HG03354 (cell line): ENCODE measurements at regions not wholly inside any gene's neighbourhood (a gene's known extent, or its start where the extent isn't known, plus 50 kb on each side); places are given as distances from the start of the nearest gene placed in this dataset.
A peak's percentile ranks its signal among the peaks of the same experiment; 100 is the strongest.
"Not testable (repeated sequence)": the region's sequence is repeated elsewhere in the genome, so short reads cannot be mapped to it uniquely, and the experiment has no call there.

Experiments used
- ATAC-seq: cut with Tn5 transposase; IDR thresholded peaks from one replicate; pipeline ENCODE4 v1.9.1; 2021; ENCODE audit warnings: mild to moderate bottlenecking; ENCODE audit not compliant: unreplicated experiment, poor library complexity, severe bottlenecking

DNA sequence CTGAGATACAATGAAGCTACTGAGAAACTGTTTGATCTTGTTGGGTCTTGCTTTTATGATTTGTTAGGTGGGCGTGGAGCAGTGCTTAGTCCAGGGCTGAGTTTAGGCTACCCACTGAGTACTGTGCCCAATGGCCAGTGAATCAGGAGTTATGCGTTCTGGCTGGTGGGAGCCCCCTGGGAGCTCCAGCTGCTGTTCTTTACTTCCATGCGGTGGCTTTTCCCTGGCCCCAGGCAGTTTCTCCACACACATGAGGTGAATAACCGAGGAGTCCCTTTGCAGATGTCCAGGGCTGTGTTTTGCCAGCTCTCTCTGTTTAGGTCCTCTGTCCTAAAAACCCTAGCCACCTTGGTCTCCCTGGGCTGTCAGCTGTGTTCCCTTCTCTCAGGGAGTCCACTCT, 106.5 kb downstream of the KLF13 start:
- no peak for ATAC-seq

DNA sequence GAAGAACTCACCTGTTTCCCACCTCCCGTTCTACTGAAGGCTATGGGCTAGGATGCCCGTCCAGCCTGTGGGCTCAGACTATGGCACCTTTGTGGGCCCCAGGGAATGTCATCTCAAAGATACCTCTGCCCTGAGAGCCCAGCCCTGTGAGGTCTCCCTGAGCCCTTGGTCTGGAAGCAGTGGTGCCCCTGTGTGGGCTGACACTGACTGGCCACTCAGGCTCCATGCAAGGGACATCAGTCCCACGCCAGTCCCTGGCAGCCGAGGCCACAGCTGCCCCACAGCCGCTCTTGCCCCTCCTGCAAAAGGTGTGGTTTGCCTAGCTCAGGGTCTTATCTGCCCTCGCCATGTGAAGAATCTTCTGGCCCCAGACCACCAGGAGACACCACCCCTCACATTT, 106.9 kb downstream of the KLF13 start:
- ATAC-seq = no peak

- no peak for ATAC-seq
Measured at GRCh38 chr15:31434275-31434587, 107.6 kb downstream of the KLF13 start.

GRCh38 chr15:31434588-31435260, 108.1 kb downstream of the KLF13 start:
- peak; percentile 57 for ATAC-seq

DNA sequence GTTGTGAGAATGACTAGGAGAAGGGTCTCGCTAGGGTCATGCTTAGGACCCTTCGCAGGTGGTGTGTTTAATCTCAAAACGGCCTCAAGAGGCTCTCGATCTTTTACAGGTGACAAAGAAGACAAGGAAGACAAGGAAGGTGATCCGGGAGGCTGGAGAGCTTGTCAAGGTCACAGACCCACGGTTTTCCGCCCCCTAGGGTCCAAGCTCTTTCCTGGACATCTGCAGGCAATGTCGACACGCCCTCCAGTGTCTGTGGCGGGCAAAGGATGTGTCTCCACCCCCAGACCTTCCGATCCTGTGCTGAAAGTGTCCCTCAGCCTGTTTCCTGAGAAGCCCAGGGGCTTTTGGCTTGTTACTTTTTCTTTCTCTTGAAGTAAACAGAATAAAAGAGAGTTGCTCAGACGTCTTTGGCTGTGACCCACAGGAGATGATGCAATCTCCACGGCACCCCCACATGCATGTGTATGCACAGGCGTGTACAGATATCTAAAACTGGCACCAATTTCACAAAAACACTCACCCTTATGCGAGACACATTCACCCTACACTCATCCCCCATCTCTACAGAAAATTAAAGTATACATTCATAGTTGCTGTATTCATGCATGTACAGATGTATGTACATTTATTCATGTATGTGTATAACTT, 108.8 kb downstream of the KLF13 start:
- ATAC-seq = peak; percentile 69

GRCh38 chr15:31435912-31436628, 109.4 kb downstream of the KLF13 start:
- no peak for ATAC-seq

DNA sequence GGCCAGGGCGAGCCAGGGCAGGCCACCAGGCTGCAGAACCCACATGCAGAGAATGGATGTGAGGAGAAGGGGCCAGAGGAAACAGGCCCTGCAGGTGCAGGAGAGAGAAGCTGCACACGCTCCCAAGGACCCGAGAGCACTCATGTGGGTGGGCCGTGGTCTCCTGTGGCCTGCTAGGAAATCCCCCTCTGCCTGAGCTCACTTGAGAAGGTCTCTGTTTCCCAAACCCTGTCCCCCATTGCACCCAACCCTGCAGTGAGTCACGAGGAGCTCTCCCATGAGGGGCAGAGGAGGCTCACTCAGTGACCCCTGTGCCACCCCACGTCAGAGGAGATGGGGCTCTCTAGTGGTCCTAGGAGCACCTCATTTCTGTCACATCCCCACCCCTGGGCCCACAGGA, 111.1 kb downstream of the KLF13 start:
- peak; percentile 25 for ATAC-seq

- ATAC-seq = no peak
Measured at GRCh38 chr15:31438601-31439265, 112.1 kb downstream of the KLF13 start.

GRCh38 chr15:31439328-31439727, 112.7 kb downstream of the KLF13 start:
- ATAC-seq = no peak

GRCh38 chr15:31440216-31440615, 113.6 kb downstream of the KLF13 start:
- ATAC-seq = not testable (repeated sequence)

DNA sequence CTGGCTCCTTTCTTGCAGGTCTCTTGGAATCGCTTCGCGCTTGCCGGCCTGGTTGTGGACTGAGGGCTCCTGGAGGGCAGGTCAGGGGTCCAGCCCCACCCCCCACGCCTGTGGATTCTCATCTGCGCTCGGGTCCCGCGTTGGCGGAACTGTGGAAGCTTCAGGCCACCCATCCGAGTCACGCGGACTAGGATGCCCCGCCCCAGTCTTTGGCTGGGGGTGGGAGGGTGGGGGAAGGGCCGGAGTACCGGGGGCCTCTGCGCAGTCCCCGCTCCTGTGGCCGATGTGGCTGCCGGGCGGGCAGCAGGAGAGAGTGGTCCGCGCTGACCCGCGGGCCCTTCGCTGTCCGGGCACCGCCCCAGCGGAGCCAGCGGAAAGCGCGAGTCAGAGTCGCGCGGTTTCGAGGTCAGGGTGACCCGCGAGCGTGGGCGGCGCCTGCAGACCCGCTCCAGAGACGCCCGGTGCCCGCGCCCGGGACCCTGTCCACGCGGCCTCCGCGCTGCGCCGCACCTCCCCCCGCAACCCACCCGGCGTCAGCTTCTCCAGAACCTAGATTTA, 114.2 kb downstream of the KLF13 start:
- no peak for ATAC-seq

GRCh38 chr15:31442226-31442625, 115.6 kb downstream of the KLF13 start:
- ATAC-seq = no peak

GRCh38 chr15:31442699-31443111, 116.1 kb downstream of the KLF13 start:
- no peak for ATAC-seq

DNA sequence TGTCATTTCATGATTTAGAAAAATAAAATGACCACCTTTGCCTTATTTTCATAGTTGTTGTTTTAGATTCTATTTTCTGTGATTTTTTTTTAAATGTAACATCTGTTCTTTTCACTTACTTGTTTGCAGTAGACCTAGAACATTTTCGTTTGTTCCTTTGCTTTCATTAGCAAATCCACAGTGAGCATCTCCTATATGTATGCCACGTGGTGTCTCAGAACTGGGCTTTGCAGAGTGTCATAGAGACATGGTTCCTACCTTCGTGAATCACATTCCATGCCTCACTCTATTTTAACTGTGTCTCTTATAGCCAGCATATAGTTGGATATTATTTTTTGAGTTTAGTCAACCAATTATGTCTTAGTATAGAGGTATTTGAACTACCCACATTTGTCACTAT, 118.2 kb downstream of the KLF13 start:
- no peak for ATAC-seq

DNA sequence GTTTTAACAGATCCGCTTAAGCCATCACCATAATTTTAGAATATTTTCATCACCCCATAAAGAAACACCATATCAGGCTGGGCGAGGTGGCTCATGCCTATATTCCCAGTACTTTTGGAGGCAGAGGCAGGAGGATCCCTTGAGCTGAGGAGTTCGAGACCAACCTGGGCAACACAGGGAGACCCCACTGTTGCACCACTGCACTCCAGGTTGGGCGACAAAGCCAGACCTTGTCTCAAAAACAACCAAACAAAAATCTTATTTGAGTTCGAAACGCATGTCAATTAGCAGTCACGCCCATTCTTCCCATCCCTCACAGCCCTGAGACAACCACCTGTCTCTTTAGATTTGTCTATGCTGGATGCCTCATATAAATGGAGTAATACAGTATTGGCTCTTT, 119.9 kb downstream of the KLF13 start:
- ATAC-seq = no peak

GRCh38 chr15:31447931-31448634, 121.4 kb downstream of the KLF13 start:
- no peak for ATAC-seq

DNA sequence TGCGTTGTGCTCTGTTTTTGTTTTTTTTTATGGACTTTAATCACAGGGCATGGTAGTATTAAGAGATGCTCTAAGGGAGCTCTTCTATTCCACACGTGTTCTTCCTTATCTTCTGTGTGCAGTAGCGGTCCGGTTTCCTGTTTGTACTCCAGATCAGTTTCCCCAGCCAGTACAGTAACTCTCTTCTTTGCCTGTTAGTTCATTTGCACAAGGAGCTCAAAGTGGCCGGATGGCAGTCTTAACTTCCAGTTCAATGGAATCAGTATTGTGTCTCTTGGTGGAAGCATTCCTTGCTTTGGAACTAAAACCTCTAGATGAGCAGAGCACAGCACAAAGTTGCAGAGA, 122.0 kb downstream of the KLF13 start:
- no peak for ATAC-seq

DNA sequence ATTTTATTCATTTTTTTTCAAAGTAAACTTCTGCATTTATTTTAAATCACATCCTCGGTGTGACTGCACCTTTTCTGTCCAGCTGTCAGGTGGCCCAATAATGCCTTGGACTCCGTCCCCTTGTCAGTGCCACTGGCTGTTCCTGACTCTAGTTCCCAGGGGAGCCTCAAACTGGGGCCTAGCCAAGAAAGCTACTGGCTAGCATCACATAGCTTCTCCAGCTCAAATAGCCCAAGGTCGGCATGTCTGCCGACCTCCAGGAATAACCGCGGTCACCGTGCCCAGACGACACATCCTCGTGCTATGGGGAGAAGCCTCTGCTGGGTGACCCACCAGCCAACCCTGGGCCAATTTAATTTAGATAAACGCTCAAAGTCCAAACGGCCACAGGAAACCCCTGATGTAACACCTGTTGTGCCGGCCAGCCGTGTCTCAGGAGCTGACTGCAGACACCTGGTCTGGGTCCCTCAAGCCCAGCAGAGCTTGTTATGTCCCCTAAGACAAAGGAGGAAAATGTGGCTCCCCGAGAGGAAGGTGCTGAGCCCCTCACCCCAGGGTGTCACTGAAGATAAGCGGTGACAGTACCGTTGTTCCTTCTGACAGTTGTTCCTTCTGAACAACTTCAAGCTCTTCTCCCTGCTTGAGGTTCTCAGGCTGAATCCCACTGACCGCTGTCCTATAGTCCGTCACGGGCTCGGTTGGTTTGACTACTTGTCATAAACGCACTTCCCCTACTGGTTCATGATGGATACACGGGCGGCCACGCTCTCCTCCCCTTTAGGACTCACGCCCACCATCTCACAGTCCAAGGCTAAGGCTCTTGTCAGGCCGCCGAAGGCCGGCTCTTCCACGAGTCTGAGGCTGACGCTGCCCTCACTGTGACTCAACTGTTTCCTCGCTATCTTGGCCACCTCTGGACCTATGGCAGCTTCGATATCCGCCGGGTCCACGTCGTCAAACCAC, 126.2 kb downstream of the KLF13 start:
- ATAC-seq = no peak
